ENCODE measurements at regions not wholly inside any gene's neighbourhood (a gene's known extent, or its start where the extent isn't known, plus 50 kb on each side); places are given as distances from the start of the nearest gene placed in this dataset.
"Not testable (repeated sequence)": the region's sequence is repeated elsewhere in the genome, so short reads cannot be mapped to it uniquely, and the experiment has no call there.

DNA sequence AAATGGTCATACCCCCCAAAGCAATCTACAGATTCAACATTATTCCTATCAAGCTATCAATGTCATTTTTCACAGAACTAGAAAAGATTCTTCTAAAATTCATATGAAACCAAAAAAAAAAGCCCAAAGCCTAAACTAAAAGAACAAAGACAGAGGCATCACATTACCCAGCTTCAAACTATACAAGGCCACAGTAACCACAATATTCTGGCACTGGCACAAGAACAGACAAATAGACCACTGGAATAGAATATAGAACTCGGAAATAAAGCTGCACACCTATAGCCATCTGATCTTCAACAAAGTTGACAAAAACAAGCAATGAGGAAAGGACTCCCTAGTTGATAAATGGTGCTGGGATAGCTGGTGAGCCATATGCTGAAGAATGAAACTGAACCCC lies 89.2 kb upstream of the PCED1B start:
- DNase-seq = no peak

DNA sequence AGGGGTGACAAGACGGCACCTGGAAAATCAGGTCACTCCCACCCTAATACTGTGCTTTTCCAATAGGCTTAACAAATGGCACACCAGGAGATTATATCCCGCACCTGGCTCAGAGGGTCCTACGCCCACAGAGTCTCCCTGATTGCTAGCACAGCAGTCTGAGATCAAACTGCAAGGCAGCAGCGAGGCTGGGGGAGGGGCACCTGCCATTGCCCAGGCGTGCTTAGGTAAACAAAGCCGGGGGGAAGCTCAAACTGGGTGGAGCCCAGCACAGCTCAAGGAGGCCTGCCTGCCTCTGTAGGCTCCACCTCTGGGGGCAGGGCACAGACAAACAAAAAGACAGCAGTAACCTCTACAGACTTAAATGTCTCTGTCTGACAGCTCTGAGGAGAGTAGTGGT lies 87.4 kb upstream of the PCED1B start:
- DNase-seq = not testable (repeated sequence)

DNA sequence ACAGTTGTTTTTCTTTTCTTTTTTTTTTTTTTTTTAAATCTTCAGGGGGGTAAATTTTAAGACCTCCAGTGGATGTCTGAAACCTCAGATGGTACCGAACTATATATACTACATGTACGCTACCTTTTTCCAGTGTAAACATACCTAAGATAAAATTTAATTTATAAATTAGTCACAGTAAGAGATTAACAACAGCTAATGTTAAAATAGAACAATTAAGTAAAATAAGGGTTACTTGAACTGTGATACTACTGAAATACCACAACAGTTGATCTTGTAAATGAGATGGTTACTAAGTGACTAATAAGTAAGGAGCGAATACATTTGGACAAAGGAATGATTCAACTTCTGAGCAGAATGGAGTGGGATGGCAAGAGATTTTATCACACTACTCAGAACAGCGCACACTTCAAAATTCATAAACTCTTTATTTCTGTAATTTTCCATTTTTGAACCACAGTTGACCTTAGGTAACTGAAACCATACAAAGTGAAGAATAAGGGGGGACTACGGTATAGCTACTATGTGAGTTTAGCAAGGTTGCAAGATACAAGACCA lies 80.5 kb upstream of the PCED1B start:
- no peak for DNase-seq

DNA sequence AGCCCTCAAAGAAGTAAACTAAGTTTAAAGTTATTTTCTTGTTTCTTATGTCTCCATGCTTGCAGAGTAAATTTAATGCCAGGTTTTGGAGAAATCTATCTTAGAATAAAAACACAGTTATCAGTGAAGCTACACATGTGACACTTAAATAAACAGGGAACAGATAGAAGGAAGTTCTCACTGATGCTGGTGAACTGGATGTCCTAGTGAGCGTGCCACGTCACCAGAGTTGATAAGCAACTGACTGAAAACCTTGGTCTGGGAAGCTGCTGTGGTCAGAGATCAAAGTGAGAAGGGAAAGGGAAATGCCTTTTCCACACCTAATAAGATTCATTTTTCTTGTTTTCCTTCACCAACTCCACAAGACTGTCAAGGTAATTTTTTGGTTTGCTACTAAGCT lies 74.8 kb upstream of the PCED1B start:
- no peak for DNase-seq

DNA sequence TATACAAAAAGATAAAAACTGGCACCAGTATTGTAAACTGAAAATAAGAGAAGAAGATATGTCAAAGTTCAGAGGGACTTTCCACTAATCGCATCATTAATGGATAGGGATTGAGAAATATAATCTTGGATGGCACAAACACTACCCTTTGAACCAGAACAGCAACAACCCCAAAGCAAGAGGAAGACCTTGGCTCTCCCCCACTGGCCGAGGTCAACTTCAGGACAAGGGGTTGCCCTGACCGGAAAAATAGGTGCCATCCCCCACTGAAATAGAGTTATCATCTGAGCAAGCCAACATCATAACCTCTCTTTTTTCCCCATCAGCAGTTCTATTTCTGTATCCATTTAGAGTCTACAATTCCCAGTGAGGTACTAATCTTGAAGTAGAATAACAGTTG lies 72.4 kb upstream of the PCED1B start:
- no peak for DNase-seq

DNA sequence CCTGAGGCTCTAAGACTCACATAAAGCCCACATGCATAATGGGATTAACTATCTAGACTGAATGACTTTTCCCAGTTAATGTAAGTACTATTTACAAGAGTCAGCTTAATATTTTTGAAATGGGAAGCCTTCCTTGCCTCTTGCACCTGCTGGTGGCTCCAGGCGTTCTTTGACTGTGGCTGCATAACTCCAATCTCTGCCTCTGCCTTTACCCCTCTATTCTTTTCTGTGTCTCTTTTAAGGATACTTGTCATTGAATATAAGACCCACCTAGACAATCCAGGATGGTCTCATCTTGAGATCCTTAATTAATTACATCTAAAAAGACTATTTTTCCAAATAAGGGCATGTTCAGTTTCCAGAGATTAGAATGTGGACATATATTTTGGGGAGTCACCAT lies 66.9 kb upstream of the PCED1B start:
- no peak for DNase-seq

DNA sequence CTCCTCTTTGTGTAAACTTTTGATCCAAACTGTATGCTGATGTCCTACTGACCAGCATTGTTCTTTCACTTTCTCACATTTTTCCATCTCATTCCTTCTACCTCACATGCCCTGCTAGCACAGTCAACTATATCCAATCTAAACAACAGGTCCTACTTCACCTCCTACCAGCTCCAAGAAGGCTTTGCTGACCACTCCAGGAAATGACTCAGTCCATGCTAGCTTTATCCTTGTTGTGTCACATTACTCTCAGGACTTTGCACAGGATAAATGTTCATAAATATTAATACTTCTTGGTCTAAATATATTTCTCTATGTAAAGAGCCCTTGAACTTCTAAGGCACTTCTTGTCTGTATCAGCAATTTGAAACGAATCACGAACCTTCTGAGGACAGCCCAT lies 64.9 kb upstream of the PCED1B start:
- no peak for DNase-seq

DNA sequence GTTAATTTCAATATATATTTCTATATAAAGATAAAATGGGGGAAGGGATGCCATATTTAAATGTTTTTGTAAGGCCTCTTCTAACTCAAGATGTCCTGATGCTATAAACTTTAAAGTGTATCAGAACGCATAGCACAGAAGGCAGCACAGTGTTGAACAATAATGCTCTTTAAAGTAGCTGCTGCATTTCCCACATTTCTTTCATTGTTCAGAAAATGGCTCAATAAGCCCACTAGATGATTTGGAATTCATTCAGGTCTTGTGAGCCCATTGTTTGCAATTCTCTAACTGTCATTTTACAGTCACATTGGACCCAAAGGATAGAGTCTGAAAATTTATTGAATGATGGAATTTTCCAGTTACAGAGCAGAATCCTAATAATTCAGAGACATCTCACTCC lies 64.0 kb upstream of the PCED1B start:
- no peak for DNase-seq

DNA sequence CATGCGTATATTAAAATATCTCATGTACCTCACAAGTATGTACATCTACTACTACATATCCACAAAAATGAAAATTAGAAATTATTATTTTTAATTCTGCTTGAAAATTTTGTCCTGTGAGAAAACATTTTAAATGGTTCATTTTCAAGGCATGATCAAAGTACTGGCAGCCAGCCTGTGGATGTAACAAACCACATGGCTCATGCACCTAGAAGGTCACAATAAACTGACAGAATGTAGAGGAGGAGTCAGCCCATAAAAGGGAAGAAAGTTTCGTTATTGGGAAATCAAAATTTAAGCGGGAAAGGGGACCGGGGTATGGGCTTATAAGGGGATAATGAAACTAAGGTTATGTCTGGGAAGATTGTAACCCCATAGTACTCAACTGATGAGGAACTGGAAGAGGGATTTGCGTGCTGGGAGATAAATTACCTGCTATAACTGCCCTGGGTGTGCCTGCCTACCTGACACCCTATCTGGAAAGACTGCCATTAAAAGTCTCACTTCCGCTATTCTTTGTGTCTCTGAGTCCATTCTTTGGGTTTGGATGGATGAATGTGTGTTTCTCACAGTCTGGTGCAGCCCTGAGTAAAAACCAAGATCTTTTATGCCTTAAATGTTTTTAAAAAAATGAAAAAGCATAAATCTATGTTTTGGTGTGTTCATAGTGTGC lies 62.2 kb upstream of the PCED1B start:
- no peak for DNase-seq

DNA sequence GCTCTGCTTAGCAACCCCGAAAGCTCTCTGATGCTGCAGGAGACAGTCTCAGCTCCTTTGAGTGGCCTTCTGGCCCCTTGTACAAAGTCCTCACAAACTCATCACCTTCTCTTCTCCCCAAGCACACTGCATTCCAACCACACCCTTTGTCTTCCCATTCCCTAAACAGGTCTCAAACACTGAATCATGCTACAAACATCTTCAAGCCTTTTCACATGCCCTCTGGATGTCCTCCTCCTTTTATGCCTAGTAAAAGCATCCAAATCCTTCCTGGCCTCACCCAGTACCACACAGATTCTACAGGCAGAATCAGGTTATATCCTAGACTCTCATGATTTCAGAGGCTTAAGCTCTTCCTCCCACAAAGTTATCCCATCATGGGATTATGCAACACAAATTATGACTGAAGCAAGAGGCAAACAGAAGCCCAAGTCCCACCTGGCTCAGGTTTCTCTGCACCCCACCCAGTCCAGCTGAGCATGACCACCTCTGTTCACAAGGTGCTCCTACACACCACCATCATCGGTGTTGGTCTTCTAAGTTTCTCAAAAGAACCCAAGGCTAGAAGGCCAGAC lies 61.4 kb upstream of the PCED1B start:
- DNase-seq = no peak

DNA sequence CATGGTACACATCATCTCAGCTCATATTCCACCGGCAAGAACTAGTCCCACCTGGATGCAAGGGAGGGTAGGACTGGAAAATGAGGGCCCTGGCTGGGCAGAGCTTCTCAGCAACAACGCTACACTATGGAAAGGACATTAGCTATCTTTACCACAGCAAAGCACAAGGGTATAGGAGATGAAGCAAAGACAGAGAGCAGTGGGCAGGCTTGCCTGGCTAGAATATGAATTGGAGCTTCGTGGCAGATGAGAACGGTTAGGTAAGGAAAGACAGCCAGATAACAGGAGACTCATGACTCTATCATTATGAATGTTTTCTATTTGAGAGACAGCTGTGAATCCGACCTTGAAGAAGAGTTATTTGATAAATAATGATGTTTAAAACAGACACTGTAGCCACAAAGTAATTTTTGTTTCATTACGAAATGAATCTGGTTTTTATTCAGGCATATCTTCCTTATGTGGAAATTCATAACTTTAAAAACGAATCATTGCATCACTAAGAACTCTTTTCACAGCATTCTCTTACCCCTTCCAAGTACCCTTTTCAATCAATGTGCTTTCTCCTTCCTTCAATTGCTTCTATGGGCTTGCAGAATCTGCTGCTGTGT lies 59.1 kb upstream of the PCED1B start:
- DNase-seq = no peak

DNA sequence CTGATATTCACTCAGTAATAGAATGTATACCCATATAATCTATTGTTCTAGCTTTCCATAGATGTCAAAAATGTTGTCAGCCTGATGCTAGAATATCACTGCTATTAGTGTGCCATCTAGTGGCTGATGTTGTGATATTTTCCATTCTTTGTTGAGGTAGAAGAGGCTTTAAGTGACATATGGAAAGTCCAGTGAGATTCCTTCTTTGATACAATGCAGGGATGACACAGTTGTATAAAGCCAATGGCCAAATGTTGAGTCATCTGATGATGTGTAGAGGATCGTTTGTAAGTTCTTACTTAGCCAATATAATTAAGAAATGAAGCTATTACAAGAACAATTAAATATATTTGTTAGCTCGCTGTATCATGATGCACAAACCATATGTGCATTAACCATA lies 58.1 kb upstream of the PCED1B start:
- DNase-seq = peak; percentile 77

DNA sequence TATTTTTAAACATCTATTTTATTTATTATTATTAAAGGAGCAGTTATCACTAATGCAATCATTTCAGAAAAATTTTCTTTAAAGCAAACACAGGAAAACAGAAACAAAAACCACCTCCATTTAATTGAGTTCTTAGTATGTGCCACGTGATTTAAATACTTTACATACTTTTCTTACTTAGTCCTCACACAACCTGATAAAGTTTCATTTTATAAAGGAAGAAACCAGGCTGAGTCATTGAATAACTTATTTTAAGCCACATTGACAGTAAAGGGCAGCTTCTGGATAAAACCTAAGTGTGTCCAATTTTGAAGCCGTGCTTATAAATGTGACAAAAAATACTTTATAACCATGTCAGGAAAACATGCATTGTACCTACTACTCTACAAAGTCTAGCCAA lies 57.1 kb upstream of the PCED1B start:
- no peak for DNase-seq

DNA sequence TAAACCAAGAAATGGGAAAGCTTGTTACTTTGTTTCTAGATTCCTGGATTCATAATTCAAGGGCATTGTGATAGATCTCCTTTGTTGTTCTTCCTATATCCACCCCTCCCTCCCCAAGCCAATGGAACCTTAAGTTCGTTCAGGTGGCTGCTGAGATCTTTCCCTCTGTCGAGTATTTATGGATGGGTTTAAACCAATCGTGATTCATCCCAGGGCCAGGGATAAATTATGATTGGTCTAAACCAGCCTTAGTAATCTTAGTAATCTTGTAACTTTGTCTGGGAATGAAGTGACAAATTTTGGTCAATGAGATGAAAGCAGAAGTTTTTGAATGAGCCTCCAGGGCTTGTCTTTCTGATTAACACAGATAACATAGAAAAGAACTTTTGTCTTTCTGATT lies 56.1 kb upstream of the PCED1B start:
- DNase-seq = no peak

DNA sequence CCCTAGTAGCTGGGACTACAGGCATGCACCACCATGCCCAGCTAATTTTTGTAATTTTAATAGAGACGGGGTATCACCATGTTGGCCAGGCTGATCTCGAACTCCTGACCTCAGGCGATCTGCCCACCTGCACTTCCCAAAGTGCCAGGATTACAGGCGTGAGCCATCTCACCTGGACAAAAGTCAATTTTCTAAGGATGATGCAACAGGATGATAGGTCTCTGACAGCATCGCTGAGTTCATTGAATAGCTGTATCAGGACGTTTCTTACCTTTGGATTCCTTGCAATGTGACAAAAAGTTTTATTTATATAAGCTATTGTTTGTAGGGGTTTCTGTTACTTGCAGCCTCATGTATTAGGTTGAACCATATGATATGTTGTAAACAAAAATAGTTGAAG lies 55.5 kb upstream of the PCED1B start:
- no peak for DNase-seq

DNA sequence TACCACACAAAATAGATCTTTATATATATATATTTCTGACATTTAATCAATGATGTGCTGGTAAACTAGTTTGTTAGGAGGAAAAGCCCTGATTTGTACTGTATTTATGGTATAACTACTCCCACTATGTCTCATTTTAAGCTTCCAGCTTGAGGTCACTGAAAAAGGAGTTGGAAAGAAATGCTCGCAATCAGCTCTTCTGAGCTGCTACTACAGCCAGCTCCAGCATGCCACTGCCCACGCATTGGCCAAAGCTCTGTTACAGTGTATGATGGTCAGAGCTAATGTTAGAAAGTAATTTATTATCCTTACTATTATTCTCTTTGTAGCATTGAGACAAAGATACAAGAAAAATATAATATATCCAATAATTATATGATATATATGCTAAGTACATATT lies 55.0 kb upstream of the PCED1B start:
- DNase-seq = no peak

DNA sequence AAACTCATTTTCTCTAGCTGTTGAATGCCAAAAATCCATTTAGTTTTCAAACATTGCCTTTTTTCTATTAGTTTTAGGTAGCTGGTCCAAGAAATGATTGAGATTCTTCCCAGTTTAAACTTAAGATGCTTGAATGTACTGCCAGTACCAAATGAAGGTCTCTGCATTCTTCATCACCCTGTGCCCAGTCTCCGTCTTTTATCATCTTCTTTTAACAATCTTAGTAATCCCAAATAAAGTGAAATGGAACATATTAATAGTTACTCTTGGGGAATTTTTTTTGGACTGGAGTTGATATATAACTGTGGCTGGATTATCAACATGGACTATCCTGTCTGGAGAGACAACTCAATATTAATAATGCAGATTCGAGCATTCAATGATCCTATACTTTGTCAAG lies 54.1 kb upstream of the PCED1B start:
- DNase-seq = no peak

DNA sequence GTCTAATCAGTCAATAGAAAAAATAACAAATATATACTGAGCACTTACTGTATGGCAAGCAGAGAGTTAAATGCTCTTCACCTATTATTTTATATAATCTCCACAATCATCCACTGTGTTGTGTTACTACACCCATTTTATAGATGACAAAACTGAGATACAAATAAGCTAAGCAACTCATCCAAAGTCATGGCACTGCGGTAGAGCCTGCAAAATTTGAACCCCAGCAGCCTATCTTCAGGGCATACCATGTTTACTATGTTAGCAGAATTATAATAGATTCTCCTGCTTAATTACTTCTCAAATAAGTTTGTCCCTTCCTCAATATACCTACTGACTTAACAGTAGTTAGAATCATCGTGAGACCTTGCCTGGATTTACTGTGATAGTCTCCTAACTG lies 53.6 kb upstream of the PCED1B start:
- DNase-seq = no peak

DNA sequence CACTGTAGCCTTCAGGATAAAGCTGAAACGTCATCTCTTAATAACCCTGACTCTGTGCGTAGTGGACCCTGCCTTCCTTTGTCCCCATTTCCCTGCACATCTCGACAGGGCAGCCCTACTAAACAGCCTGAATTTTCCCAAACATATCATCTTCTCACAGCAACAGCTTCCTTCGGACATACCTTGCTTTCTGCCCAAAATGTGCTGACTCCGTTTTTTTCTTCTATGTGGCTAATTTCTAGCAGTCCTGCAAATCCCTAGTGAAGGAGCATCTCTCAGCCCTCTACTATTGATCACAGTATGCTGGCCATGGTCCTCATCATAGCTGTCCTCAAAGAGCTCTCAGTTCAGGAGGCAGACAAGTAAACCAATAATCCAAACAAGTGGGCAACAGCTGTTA lies 53.1 kb upstream of the PCED1B start:
- DNase-seq = no peak

Data from NCI-H510A treated with DMSO at 0.1 percent for 48 hours (cell line).